ENCODE measurements at regions not wholly inside any gene's neighbourhood (a gene's known extent, or its start where the extent isn't known, plus 50 kb on each side); places are given as distances from the start of the nearest gene placed in this dataset.

- Histone ChIP-seq H3K4me3 (replicated peaks; ENCODE audit: low read depth, low read length) (no peak overlapping the region), H3K36me3 (ENCODE audit: control insufficient read depth, insufficient read depth, low read length) (no peaks in the 10 kb centered on the region), H3K27me3 (replicated peaks; ENCODE audit: control insufficient read depth, insufficient read depth, low read length) (no peaks in the 10 kb centered on the region)
- TF ChIP-seq, protein P1, sequence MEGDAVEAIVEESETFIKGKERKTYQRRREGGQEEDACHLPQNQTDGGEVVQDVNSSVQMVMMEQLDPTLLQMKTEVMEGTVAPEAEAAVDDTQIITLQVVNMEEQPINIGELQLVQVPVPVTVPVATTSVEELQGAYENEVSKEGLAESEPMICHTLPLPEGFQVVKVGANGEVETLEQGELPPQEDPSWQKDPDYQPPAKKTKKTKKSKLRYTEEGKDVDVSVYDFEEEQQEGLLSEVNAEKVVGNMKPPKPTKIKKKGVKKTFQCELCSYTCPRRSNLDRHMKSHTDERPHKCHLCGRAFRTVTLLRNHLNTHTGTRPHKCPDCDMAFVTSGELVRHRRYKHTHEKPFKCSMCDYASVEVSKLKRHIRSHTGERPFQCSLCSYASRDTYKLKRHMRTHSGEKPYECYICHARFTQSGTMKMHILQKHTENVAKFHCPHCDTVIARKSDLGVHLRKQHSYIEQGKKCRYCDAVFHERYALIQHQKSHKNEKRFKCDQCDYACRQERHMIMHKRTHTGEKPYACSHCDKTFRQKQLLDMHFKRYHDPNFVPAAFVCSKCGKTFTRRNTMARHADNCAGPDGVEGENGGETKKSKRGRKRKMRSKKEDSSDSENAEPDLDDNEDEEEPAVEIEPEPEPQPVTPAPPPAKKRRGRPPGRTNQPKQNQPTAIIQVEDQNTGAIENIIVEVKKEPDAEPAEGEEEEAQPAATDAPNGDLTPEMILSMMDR (IDR thresholded peaks at IDR 0.05; ENCODE audit: insufficient read depth, low read length, poor library complexity, severe bottlenecking) = no peak
- no peak for DNase-seq (ENCODE audit: extremely low read depth, insufficient read length)
These were observed 207.5 kb upstream of the SAMSN1 start for GRCh38 chr21:14753466-14754258.

- Histone ChIP-seq H3K36me3 (ENCODE audit: control insufficient read depth, insufficient read depth, low read length) (no peaks in the 10 kb centered on the region), H3K27me3 (replicated peaks; ENCODE audit: control insufficient read depth, insufficient read depth, low read length) (no peaks in the 10 kb centered on the region), H3K4me3 (replicated peaks; ENCODE audit: low read depth, low read length) (no peak overlapping the region)
- no peak for DNase-seq (ENCODE audit: extremely low read depth, insufficient read length)
- TF ChIP-seq, protein P1 (IDR thresholded peaks at IDR 0.05; ENCODE audit: insufficient read depth, low read length, poor library complexity, severe bottlenecking) = no peak
These were observed 207.0 kb upstream of the SAMSN1 start for GRCh38 chr21:14753069-14753465.

DNA sequence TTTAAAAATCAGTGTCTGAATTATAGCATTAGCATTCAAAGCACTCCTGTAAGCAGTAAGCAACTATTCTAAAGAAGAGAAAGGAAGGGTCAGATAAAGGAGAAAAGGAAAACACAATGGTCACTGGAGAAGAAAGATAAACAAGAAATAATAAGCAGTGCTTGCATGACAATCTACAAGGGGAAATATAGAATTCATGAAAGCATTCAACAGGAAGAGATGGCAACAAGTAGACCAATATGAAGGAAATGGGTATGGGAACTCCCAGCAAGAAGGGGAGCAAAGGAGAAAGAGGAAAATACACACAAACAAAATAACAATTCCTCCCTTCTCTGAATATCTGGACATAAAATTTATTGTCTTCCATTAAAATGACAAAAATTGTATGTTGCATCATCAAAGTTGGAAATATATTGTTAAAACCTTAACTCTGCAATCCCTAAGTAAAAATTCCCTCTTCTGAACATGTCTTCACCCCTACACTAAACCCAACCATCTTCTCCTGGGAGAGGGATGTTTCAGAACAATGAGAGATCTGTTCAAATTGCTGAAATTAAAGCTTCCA, 206.3 kb upstream of the SAMSN1 start:
- H3K36me3 ChIP-seq (ENCODE audit: control insufficient read depth, insufficient read depth, low read length) = no peaks in the 10 kb centered on the region
- TF ChIP-seq, protein P1 (IDR thresholded peaks at IDR 0.05; ENCODE audit: insufficient read depth, low read length, poor library complexity, severe bottlenecking) = no peak
- no peak for DNase-seq (ENCODE audit: extremely low read depth, insufficient read length)
- no peak overlapping the region for H3K4me3 ChIP-seq (replicated peaks; ENCODE audit: low read depth, low read length)
- H3K27me3 ChIP-seq (replicated peaks; ENCODE audit: control insufficient read depth, insufficient read depth, low read length) = no peaks in the 10 kb centered on the region

- H3K27me3 ChIP-seq (replicated peaks; ENCODE audit: control insufficient read depth, insufficient read depth, low read length) = no peaks in the 10 kb centered on the region
- TF ChIP-seq, protein P1 (IDR thresholded peaks at IDR 0.05; ENCODE audit: insufficient read depth, low read length, poor library complexity, severe bottlenecking) = no peak
- DNase-seq (ENCODE audit: extremely low read depth, insufficient read length) = no peak
These were observed 205.7 kb upstream of the SAMSN1 start for GRCh38 chr21:14751602-14752344.

DNA sequence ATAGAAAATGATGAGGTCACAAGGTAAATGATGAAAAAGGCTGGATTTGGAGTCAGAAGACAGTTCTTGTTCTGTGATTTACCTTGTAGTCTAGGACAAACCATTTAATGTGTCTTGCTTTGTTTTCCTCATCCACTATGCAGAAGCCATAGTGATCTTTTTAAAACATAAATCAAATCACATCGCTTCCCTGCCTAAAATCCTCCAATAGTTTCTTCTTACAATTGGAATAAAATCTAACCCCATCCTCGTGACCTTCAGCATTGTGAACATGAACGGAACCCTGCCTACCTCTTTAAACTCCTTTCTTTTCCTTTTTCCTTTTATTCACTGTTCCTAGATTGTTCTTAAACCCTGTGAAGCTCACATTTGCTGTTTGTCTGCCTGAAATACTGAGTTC, 204.9 kb upstream of the SAMSN1 start:
- no peak for DNase-seq (ENCODE audit: extremely low read depth, insufficient read length)
- no peak overlapping the region for H3K4me3 ChIP-seq (replicated peaks; ENCODE audit: low read depth, low read length)
- H3K36me3 ChIP-seq (ENCODE audit: control insufficient read depth, insufficient read depth, low read length) = no peaks in the 10 kb centered on the region
- TF ChIP-seq, protein P1 (IDR thresholded peaks at IDR 0.05; ENCODE audit: insufficient read depth, low read length, poor library complexity, severe bottlenecking) = no peak
- no peaks in the 10 kb centered on the region for H3K27me3 ChIP-seq (replicated peaks; ENCODE audit: control insufficient read depth, insufficient read depth, low read length)

More at GRCh38 chr21:14751602-14752344, 205.7 kb upstream of the SAMSN1 start:
- no peaks in the 10 kb centered on the region for H3K36me3 ChIP-seq (ENCODE audit: control insufficient read depth, insufficient read depth, low read length)
- no peak overlapping the region for H3K4me3 ChIP-seq (replicated peaks; ENCODE audit: low read depth, low read length)

Measured in GM06990 (cell line).